ENCODE measurements at regions not wholly inside any gene's neighbourhood (a gene's known extent, or its start where the extent isn't known, plus 50 kb on each side); places are given as distances from the start of the nearest gene placed in this dataset.

DNA sequence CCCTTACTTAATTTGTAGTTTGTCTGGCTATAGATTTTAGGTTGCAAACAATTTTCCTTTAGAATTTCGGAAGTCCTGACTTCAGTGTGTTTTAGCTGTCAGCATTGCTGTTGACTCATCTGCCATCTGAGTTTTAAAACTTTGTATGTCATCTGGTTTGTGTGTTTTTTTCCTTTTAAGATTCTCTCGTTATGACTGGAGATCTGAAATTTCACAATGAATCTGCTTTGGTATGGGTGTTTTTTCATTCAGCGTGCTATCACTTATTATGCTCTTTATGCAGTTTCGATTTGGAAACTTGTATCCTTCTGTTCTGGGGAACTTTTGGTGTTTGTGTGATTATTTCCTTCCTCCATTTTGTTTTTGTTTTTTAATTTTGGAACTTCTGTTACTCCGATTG lies 53.7 kb upstream of the ZNF280D start:
- Histone ChIP-seq H3K27me3 (ENCODE audit: control insufficient read depth, insufficient read depth, low read length) (no peaks in the 10 kb centered on the region), H3K9me3 (ENCODE audit: control insufficient read depth, insufficient read depth, low read length) (no peaks in the 10 kb centered on the region), H3K27ac (ENCODE audit: low read length) (no peak overlapping the region), H3K4me3 (ENCODE audit: low read length) (no peak overlapping the region), H3K4me1 (ENCODE audit: control insufficient read depth, insufficient read depth, low read length) (no peaks in the 10 kb centered on the region), H3K36me3 (ENCODE audit: control insufficient read depth, insufficient read depth, low read length) (no peaks in the 10 kb centered on the region)
- WGBS (ENCODE audit: insufficient coverage), result 65% methylated on average over 4 of the region's 5 CpGs
- H3K4me3 Mint-ChIP-seq, result no peak overlapping the region
- H3K36me3 Mint-ChIP-seq, result peaks cover 3% of the 10 kb centered on the region
- intact Hi-C loops (cut with micrococcal nuclease), result no loop called here
- no peak for DNase-seq
- H3K4me1 Mint-ChIP-seq, result no peaks in the 10 kb centered on the region
- H3K27ac Mint-ChIP-seq, result no peak overlapping the region
- no peaks in the 10 kb centered on the region for H3K9me3 Mint-ChIP-seq
- H3K27me3 Mint-ChIP-seq (ENCODE audit: low read depth in 2 of 2), result no peaks in the 10 kb centered on the region
- no peak for ATAC-seq
- TF ChIP-seq, protein P1, sequence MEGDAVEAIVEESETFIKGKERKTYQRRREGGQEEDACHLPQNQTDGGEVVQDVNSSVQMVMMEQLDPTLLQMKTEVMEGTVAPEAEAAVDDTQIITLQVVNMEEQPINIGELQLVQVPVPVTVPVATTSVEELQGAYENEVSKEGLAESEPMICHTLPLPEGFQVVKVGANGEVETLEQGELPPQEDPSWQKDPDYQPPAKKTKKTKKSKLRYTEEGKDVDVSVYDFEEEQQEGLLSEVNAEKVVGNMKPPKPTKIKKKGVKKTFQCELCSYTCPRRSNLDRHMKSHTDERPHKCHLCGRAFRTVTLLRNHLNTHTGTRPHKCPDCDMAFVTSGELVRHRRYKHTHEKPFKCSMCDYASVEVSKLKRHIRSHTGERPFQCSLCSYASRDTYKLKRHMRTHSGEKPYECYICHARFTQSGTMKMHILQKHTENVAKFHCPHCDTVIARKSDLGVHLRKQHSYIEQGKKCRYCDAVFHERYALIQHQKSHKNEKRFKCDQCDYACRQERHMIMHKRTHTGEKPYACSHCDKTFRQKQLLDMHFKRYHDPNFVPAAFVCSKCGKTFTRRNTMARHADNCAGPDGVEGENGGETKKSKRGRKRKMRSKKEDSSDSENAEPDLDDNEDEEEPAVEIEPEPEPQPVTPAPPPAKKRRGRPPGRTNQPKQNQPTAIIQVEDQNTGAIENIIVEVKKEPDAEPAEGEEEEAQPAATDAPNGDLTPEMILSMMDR (IDR thresholded peaks at IDR 0.05), result no peak

DNA sequence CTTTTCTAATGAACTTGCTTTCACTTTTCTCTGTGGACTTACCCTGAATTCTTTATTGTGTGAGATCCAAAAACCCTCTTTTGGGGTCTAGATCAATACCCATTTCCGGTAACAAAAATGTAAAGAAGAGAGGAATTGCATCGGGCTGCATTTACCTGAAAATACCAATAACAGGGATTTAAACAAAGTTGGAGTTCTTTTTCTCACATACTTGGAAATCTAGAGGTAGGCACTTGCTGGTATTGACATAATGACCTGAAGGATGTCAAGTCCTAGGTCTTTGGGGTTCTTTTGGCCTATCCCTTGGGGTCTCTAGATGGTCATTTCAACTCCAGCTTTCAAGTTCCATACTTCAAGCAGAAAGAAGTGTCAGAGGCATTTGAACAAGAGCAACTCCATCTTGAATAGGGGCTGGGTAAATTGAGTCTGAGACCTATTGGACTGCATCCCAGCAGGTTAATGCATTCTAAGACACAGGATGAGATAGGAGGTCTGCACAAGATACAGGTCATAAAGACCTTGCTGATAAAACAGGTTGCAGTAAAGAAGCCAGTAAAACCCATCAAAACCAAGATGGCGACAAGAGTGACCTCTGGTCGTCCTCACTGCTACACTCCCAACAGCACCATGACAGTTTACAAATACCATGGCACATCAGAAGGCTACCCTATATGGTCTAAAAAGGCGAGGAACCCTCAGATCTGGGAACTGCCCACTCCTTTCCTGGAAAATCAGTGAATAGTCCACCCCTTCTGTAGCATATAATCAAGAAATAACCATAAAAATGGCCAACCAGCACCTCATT lies 50.8 kb upstream of the ZNF280D start:
- Histone ChIP-seq H3K36me3 (ENCODE audit: control insufficient read depth, insufficient read depth, low read length) (no peaks in the 10 kb centered on the region), H3K9me3 (ENCODE audit: control insufficient read depth, insufficient read depth, low read length) (no peaks in the 10 kb centered on the region), H3K27me3 (ENCODE audit: control insufficient read depth, insufficient read depth, low read length) (no peaks in the 10 kb centered on the region), H3K4me1 (ENCODE audit: control insufficient read depth, insufficient read depth, low read length) (peaks cover 6% of the 10 kb centered on the region), H3K27ac (ENCODE audit: low read length) (no peak overlapping the region), H3K4me3 (ENCODE audit: low read length) (no peak overlapping the region)
- Mint-ChIP-seq H3K27me3 (ENCODE audit: low read depth in 2 of 2) (no peaks in the 10 kb centered on the region), H3K4me1 (peaks cover 10 to 11% of the 10 kb centered on the region in 2 donors), H3K36me3 (no peaks in the 10 kb centered on the region), H3K9me3 (no peaks in the 10 kb centered on the region), H3K4me3 (no peak overlapping the region), H3K27ac (no peak overlapping the region)
- TF ChIP-seq, protein P1 (IDR thresholded peaks at IDR 0.05), result no peak
- 95% methylated on average over 5 of the region's 5 CpGs for WGBS (ENCODE audit: insufficient coverage)
- ATAC-seq (no peak), DNase-seq (no peak)
- intact Hi-C loops (cut with micrococcal nuclease), result no loop called here

DNA sequence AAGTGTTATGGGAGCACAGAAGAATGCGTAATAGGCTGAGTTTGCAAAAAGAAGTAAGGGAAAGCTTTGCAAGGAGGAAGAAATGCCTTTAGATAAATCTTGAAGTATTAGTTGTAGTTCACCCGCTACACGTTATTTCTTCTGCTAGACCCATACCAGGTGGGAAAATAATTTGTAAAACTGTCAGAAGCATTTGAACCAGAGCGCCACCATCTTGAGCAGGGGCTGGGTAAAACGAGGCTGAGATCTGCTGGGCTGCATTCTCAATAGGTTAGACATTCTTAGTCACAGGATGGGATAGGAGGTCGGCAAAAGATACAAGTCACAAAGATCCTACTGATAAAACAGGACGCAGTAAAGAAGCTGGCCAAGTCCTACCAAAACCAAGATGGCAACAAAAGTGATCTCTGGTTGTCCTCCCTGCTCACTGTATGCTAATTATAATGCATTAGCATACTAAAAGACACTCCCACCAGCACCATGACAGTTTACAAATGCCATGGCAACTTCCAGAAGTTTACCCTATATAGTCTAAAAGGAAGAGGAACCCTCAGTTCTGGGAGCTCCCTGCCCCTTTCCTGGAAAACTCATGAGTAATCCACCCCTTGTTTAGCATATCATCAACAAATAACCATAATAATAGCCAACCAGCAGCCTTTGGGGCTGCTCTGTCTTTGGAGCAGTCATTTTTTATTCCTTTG lies 50.0 kb upstream of the ZNF280D start:
- H3K4me3 ChIP-seq (ENCODE audit: low read length), result no peak overlapping the region
- DNase-seq, result no peak
- H3K4me1 ChIP-seq (ENCODE audit: control insufficient read depth, insufficient read depth, low read length), result peaks cover 6% of the 10 kb centered on the region
- Mint-ChIP-seq H3K4me1 (peaks cover 10 to 11% of the 10 kb centered on the region in 2 donors), H3K27me3 (ENCODE audit: low read depth in 2 of 2) (no peaks in the 10 kb centered on the region), H3K36me3 (no peaks in the 10 kb centered on the region), H3K27ac (no peak overlapping the region), H3K9me3 (no peaks in the 10 kb centered on the region), H3K4me3 (no peak overlapping the region)
- H3K27ac ChIP-seq (ENCODE audit: low read length), result no peak overlapping the region
- no peak for ATAC-seq
- H3K36me3 ChIP-seq (ENCODE audit: control insufficient read depth, insufficient read depth, low read length), result no peaks in the 10 kb centered on the region
- H3K9me3 ChIP-seq (ENCODE audit: control insufficient read depth, insufficient read depth, low read length), result no peaks in the 10 kb centered on the region
- intact Hi-C loops (cut with micrococcal nuclease), result no loop called here
- H3K27me3 ChIP-seq (ENCODE audit: control insufficient read depth, insufficient read depth, low read length), result no peaks in the 10 kb centered on the region
- TF ChIP-seq, protein P1 (IDR thresholded peaks at IDR 0.05), result no peak
- WGBS (ENCODE audit: insufficient coverage), result 95% methylated on average over 7 of the region's 7 CpGs

All from natural killer cell (primary cell).